ENCODE measurements at regions not wholly inside any gene's neighbourhood (a gene's known extent, or its start where the extent isn't known, plus 50 kb on each side); places are given as distances from the start of the nearest gene placed in this dataset.
"Not testable (repeated sequence)": the region's sequence is repeated elsewhere in the genome, so short reads cannot be mapped to it uniquely, and the experiment has no call there.

GRCh38 chr6:106883808-106884262 lies 90.7 kb downstream of the CD24 start:
- DNase-seq = no peak

- DNase-seq = no peak
Measured at GRCh38 chr6:106882601-106883518, 91.7 kb downstream of the CD24 start.

- DNase-seq = no peak
Measured at GRCh38 chr6:106882138-106882537, 92.4 kb downstream of the CD24 start.

- DNase-seq = no peak
Measured at GRCh38 chr6:106880952-106881351, 93.6 kb downstream of the CD24 start.

DNA sequence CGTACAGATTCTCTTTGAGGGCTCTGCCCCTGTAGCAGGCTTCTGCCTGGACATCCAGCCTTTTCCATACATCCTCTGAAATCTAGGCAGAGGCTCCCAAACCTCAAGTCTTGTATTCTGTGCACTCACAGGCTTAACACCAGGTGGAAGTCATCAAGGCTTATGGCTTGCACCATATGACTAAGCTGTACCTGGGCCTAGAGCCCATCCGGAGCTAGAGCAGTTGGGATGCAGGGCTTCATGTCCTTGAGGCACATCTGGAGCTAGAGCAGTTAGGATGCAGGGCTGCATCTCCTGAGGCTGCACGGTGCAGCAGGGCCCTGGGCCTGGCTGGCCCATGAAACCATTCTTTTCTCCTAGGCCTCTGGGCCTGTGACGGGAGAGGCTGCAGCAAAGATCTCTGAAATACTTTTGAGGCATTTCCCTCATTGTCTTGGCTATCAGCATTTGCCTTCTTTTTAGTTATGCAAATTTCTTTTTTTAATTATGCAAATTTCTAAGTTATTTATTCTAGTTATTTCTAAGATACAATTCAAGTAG lies 98.7 kb downstream of the CD24 start:
- DNase-seq = no peak

DNA sequence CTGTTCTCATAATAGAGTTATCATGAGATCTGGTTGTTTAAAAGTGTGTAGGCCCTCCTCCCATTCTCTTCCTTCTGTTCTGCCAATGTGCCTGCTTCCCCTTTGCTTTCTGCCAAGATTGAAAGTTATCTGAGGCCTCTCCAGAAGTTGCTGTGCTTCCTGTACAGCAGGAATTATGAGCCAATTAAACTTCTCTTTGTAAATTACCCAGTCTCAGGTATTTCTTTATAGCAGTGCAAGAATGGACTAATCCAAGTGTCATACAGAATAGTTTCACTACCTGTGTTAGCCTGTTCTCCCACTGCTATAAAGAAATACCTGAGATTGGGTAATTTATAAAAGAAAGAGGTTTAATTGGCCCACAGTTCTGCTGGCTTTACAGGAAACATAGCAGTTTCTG lies 100.0 kb downstream of the CD24 start:
- DNase-seq = no peak

- DNase-seq = no peak
Measured at GRCh38 chr6:106872049-106872448, 102.5 kb downstream of the CD24 start.

DNA sequence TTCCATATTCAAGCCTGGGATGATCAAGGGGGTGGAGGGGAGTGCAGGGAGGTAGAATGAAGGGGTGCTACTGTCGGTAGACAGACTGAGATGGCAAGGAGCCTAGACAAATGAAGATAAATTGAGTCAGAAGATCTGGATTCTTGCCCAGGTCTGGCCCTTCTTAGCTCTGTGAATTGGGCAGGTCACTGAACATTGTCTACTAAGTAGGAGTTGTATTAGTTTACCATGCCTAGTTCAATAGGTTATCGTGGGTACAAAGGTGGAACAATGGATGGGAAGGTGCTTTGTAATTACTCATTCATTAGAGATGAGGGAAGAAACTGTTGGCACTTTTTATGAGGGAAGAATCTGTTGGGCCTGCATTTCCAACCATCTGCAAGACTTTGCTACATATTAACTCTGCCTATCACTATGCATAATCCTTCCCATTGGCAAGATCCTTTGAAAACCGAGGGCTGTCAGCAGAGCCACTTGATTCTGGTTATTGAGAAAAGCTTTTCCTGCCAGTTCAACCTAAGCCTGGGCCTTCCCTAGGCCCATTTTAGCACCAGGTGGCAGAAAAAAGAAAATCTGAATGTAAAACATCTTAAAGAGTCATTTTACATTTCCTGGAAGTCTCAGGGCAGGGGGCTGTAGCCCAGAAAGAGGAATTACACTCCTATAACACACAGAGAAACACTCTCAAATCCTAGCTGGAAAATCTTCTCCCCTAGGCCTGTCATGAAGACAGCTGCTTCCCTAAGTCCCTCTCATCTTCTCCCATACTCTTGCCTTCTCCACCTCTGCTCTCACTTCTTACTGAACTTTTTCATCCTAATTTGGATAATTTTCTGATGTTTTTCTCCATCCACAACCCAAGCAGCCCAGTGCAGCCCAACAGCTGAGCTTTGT lies 103.5 kb downstream of the CD24 start:
- DNase-seq = no peak

- DNase-seq = peak; percentile 17
Measured at GRCh38 chr6:106870069-106870468, 104.5 kb downstream of the CD24 start.

DNA sequence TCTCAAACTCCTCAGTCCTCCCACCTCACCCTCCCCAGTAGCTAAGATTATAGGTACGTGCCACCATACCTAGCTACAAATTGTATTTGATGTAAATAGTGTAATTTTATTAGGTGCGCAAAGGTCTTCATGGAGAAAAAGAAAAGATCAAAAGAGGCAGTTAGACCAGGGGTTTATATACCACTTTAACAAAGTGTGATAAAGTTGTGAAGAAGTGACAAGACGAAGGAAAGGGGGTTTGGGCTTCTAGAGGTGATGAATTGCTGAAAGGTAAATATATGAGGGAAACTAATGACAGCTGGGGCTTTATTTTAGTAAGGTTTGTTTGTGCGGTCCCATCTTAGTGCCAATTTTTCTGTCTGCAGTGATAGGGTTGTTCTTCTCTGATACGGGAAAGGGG lies 105.3 kb downstream of the CD24 start:
- no peak for DNase-seq

GRCh38 chr6:106866875-106867658 lies 107.5 kb downstream of the CD24 start:
- no peak for DNase-seq

DNA sequence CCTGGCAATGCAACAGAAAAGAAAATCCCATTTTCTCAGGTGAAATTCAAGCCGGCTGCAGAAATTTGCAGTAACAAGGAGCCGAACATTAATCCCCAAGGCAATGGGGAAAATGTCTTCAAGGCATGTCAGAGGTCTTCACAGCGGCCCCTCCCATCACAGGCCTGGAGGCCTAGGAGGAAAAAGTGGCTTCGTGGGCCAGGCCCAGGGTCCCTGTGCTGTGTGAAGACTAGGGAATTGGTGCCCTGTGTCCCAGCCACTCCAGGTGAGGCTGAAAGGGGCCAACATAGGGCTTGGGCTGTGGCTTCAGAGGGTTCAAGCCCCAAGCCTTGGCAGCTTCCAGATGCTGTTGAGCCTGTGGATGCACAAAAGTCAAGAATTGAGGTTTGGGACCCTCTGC lies 111.7 kb downstream of the CD24 start:
- no peak for DNase-seq

GRCh38 chr6:106860940-106861339 lies 113.6 kb downstream of the CD24 start:
- DNase-seq = no peak

GRCh38 chr6:106858653-106859092 lies 115.9 kb downstream of the CD24 start:
- no peak for DNase-seq

DNA sequence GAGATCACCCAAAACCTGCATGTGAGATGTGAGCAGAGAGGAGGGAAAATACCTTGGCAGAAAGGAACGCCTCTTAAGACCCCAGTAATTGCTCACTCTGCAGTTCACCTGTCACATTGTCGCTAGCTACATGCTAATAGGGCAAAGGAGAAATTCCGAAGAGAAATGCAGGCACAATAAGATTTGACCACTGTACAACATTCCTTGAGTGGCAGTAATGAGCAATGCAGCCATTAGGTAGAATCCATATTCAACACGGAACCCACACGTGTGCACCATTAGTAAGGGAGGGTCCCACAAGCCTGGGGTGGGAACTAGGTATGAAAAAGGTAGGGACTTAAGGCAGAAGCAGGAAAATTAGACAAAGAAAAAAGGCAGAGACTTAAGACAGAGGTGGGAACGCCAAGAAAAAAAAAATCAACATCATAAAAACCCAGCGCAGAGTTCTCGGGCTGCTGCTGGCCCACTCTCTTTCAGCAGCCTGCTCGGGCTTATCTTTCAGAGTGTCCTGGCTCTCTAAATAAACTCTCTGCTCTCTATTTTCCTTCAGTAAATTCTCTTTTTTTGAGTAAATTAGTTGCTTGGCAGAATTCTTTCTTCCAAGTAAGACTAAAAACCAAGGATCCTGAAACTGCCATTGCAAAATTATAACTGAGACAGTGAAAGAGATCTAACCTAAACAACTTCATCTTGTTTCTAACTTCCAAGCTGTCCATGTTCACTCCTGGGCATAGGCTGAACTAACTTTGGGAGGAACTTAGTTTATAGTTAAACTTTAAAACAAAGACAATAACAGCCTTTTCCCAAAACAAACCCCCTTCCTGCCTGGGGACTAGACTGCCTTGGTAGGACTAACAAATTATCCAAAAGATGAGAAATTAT lies 116.5 kb downstream of the CD24 start:
- no peak for DNase-seq

DNA sequence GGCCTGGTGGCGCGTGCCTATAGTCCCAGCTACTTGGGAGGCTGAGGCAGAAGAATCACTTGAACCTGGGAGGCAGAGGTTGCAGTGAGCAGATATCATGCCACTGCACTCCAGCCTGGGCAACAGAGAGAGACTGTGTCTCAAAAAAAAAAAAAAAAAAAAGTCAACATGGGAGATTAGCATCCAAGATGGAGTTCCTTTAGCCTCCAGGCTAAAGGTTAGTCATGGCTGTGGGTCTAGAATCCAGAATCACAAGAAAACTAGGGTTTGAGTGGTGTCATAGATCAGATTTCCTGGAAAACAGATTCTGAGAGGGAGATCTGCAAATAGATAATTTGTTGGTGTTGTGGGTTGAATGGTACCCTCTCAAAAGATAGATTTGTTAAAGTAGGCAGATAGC lies 117.2 kb downstream of the CD24 start:
- not testable (repeated sequence) for DNase-seq

DNA sequence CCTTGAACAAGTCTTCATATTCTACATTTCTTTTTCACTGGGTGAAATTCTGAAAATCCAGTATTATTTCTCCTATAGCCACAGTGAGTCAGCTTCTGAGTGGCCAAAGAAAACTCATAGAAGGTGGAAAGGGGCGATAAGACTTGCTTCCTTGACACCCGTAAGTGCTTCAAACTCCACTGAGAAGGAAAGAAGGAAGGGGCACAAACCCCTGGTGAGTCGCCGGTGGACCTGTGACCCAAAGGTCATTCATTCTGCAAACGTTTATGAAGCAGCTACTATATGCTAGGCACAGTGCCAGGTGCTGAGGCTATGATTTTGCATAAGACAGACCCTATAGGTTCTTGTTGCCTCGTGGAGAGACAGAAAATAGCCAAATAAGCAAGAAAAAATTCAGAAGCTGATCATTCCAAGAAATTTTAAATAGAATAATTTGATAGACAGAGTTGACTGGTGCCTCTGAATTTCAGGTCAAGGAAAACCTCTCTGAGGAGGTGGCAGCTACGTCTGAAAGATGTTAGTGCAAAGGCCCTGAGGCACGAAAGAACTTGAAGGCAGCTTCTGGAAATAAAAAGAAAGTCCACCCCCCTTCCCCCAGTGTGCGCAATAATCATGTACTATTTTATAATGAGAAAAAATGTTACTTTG lies 118.2 kb downstream of the CD24 start:
- no peak for DNase-seq

DNA sequence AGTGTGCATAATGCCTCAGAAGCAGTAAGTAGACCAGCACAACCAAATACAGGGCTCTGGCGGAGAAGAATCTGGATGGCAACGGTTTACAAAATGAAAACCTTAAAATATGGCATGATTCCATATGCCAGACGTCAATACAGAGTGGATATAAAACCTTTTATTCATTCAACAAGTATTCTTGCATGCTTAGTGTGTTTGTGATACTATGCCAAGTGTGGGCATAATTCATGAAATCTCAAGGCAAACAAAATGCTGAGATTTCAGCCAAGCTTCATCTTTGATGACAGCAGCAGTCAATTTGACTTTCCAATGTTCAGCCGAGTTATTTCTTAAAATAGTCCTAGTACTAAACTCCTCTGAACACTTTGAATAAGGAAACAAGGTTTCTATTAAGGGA lies 119.4 kb downstream of the CD24 start:
- no peak for DNase-seq

DNA sequence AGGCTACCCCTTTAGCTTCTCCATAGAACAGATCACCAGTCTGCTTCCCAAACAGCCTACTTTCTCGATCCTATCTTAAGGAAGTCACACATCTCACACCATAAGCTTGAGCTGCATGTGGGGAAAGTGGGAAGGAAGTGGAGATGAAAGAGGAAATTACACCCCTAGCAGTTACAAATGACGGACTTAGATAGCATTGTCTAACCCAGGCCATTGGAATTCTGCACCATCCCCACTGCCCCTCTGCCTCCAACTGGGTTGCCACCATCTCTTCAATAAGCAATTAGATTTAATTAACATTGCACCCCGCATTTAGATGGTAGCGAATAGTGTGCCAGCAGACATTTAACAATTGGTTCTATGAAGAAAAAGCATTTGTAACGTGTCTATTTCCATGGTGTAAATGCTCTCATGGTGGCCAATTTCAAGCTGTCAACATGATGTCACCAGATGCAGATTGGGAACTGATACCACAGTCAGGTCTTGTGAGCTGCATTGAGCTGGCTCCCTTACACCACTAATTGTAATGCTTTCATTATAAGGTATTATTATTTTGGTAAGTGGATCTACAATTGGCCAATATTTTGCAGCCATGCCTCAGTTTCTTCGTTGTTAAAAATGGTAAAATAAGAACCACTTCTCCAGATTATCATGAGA lies 124.7 kb downstream of the CD24 start:
- DNase-seq = no peak

DNA sequence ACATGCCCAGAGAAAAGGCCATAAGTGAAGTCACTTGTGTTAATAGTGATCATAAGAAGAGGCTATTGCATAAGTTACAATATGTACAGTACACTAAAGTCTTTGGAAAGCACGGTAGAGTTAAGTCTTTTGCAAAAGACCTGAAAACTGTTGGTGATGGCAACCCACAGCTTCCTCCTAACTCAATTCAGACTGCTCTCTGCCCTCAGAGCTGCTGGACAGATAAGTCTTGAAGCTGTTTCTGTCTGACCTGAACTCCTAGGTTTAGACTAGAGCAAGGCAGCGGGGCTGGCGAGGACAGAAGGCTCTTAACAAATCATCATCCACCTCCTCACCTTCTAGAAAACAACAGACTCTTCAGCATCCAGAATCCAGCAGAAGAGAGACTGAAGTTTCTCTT lies 125.4 kb downstream of the CD24 start:
- no peak for DNase-seq

All from 8988T (cell line).